Liver (tissue), 7 donors: ENCODE measurements at regions not wholly inside any gene's neighbourhood (a gene's known extent, or its start where the extent isn't known, plus 50 kb on each side); places are given as distances from the start of the nearest gene placed in this dataset.

Experiments used
- DNase-seq: peaks from one replicate; pipeline ENCODE4 v3.0.0-alpha.2; 2017; ENCODE audit warnings: low spot score
- H3K27ac ChIP-seq, 2 donors: one replicate each; pipeline ENCODE4 v1.7.0; 2013; ENCODE audit warnings: inconsistent platforms in 2 of 2, low read length in 2 of 2, control low read depth in 1 of 2, low read depth in 1 of 2, mild to moderate bottlenecking in 1 of 2
- H3K27me3 ChIP-seq, 4 donors: one replicate each; pipeline versions ENCODE4 v1.6.1 to v1.7.0; 2013; ENCODE audit warnings: low read length in 3 of 4, inconsistent platforms in 1 of 4, mild to moderate bottlenecking in 1 of 4, moderate library complexity in 1 of 4; ENCODE audit not compliant: control insufficient read depth in 4 of 4, insufficient read depth in 4 of 4
- H3K36me3 ChIP-seq, 4 donors: one replicate each; pipeline versions ENCODE4 v1.6.1 to v1.7.0; 2013; ENCODE audit warnings: low read length in 3 of 4, mild to moderate bottlenecking in 3 of 4, low read depth in 1 of 4, moderate library complexity in 1 of 4; ENCODE audit not compliant: control insufficient read depth in 4 of 4, insufficient read depth in 3 of 4
- H3K4me1 ChIP-seq, 4 donors: one replicate each; pipeline versions ENCODE4 v1.6.1 to v1.7.0; 2013; ENCODE audit warnings: low read length in 3 of 4, mild to moderate bottlenecking in 3 of 4, moderate library complexity in 1 of 4; ENCODE audit not compliant: control insufficient read depth in 4 of 4, insufficient read depth in 4 of 4
- H3K4me3 ChIP-seq, 3 donors: one replicate each; pipeline versions ENCODE4 v1.6.1 to v1.7.0; 2013; ENCODE audit warnings: low read length in 3 of 3, control low read depth in 1 of 3, low read depth in 1 of 3, mild to moderate bottlenecking in 1 of 3
- H3K9ac ChIP-seq, 2 donors: one replicate each; pipeline ENCODE4 v1.7.0; 2013; ENCODE audit warnings: low read length in 2 of 2, mild to moderate bottlenecking in 2 of 2, moderate library complexity in 2 of 2, control low read depth in 1 of 2, low read depth in 1 of 2
- H3K9me3 ChIP-seq, 4 donors: one replicate each; pipeline versions ENCODE4 v1.6.1 to v1.7.0; 2013; ENCODE audit warnings: low read length in 3 of 4; ENCODE audit not compliant: control insufficient read depth in 4 of 4
- EGR1 ChIP-seq, 2 donors: IDR thresholded peaks; 2 replicates each; pipeline ENCODE4 v1.6.1; 2016 to 2018; ENCODE audit warnings: antibody characterized with exemption in 2 of 2, low read depth in 2 of 2
- FOXA1 ChIP-seq: IDR thresholded peaks from 2 replicates; pipeline ENCODE4 v1.6.1; 2016; ENCODE audit warnings: antibody characterized with exemption
- GABPA ChIP-seq, 2 donors: IDR thresholded peaks in 1 of 2; conservative IDR thresholded peaks in 1 of 2; 2 replicates each; pipeline ENCODE4 v1.6.1; 2016; ENCODE audit warnings: antibody characterized with exemption in 2 of 2, mild to moderate bottlenecking in 1 of 2, moderate library complexity in 1 of 2
- HNF4A ChIP-seq, 2 donors: conservative IDR thresholded peaks; 2 replicates each; pipeline ENCODE4 v1.6.1; 2016; ENCODE audit warnings: antibody characterized with exemption in 2 of 2, mild to moderate bottlenecking in 2 of 2
- HNF4G ChIP-seq: IDR thresholded peaks from 2 replicates; pipeline ENCODE4 v1.6.1; 2016; ENCODE audit warnings: antibody characterized with exemption
- JUND ChIP-seq, 2 donors: IDR thresholded peaks; 2 replicates each; pipeline ENCODE4 v1.6.1; 2016; ENCODE audit warnings: antibody characterized with exemption in 2 of 2
- MAX ChIP-seq: IDR thresholded peaks from 2 replicates; pipeline ENCODE4 v1.6.1; 2016; ENCODE audit warnings: antibody characterized with exemption
- NR2F2 ChIP-seq: IDR thresholded peaks from 2 replicates; pipeline ENCODE4 v1.6.1; 2016; ENCODE audit warnings: antibody characterized with exemption
- RAD21 ChIP-seq, 2 donors: IDR thresholded peaks; 2 replicates each; pipeline ENCODE4 v1.6.1; 2016; ENCODE audit warnings: antibody characterized with exemption in 2 of 2, mild to moderate bottlenecking in 2 of 2
- REST ChIP-seq: IDR thresholded peaks from 2 replicates; pipeline ENCODE4 v1.6.1; 2016; ENCODE audit warnings: antibody characterized with exemption, mild to moderate bottlenecking
- RXRA ChIP-seq, 2 donors: IDR thresholded peaks; 2 replicates each; pipeline ENCODE4 v1.6.1; 2017 to 2018; ENCODE audit warnings: antibody characterized with exemption in 2 of 2, mild to moderate bottlenecking in 1 of 2
- TAF1 ChIP-seq: conservative IDR thresholded peaks from 2 replicates; pipeline ENCODE4 v1.6.1; 2016; ENCODE audit warnings: antibody characterized with exemption, mild to moderate bottlenecking
- YY1 ChIP-seq: IDR thresholded peaks from 2 replicates; pipeline ENCODE4 v1.6.1; 2016; ENCODE audit warnings: antibody characterized with exemption, mild to moderate bottlenecking
- WGBS: extraction: QIAGEN DNeasy Blood & Tissue Kit; methylation state at CpG from one replicate; pipeline ENCODE4 v1.1.7; 2013; 5-methylcytosine and 5-hydroxymethylcytosine counted together
- donor health status: healthy.
- donor health status: healthy.
- donor health status: healthy.
- donor health status: healthy.

GRCh38 chr11:69878144-69878883 is 59.1 kb upstream of the FGF3 start:
- Histone ChIP-seq H3K27ac (no peak overlapping the region), H3K27me3 (no peaks in the 10 kb centered on the region), H3K9ac (no peak overlapping the region), H3K4me3 (no peak overlapping the region), H3K9me3 (peaks cover 0 to 2% (median 0%) of the 10 kb centered on the region in 4 donors), H3K4me1 (no peaks in the 10 kb centered on the region), H3K36me3 (no peaks in the 10 kb centered on the region)
- TF ChIP-seq HNF4A (conservative IDR thresholded peaks at IDR 0.05) = no peak
- 89% methylated on average over 12 of the region's 12 CpGs for WGBS
- no peak for DNase-seq

GRCh38 chr11:69878927-69879728 is 59.9 kb upstream of the FGF3 start:
- Histone ChIP-seq H3K27me3 (no peaks in the 10 kb centered on the region), H3K9me3 (peaks cover 0 to 3% (median 0%) of the 10 kb centered on the region in 4 donors), H3K4me1 (no peaks in the 10 kb centered on the region), H3K36me3 (no peaks in the 10 kb centered on the region), H3K9ac (no peak overlapping the region), H3K4me3 (no peak overlapping the region), H3K27ac (no peak overlapping the region)
- 71% methylated on average over 11 of the region's 11 CpGs for WGBS
- no peak for TF ChIP-seq HNF4G
- TF ChIP-seq FOXA1 = no peak
- no peak for TF ChIP-seq RXRA (IDR thresholded peaks at IDR 0.05)
- TF ChIP-seq NR2F2 = no peak
- TF ChIP-seq GABPA (IDR thresholded peaks at IDR 0.05 in 1 of 2, conservative IDR thresholded peaks at IDR 0.05 in 1 of 2) = no peak
- no peak for TF ChIP-seq EGR1 (IDR thresholded peaks at IDR 0.05; ENCODE audit: low read depth in 2 of 2)
- no peak for TF ChIP-seq MAX
- TF ChIP-seq YY1 = no peak
- no peak for TF ChIP-seq JUND (IDR thresholded peaks at IDR 0.05)
- DNase-seq = no peak

- WGBS = 80% methylated on average over 5 of the region's 5 CpGs
These were observed 60.5 kb upstream of the FGF3 start for GRCh38 chr11:69879729-69880005.

More at GRCh38 chr11:69879729-69880005, 60.5 kb upstream of the FGF3 start:
- Histone ChIP-seq H3K4me3 (no peak overlapping the region), H3K27me3 (no peaks in the 10 kb centered on the region), H3K36me3 (no peaks in the 10 kb centered on the region), H3K27ac (no peak overlapping the region), H3K9me3 (peaks cover 0 to 3% (median 0%) of the 10 kb centered on the region in 4 donors), H3K9ac (no peak overlapping the region), H3K4me1 (no peaks in the 10 kb centered on the region)
- TF ChIP-seq REST (no peak), JUND (IDR thresholded peaks at IDR 0.05) (no peak), RAD21 (IDR thresholded peaks at IDR 0.05) (no peak), TAF1 (no peak), NR2F2 (no peak)
- no peak for DNase-seq
